Astrocyte (in vitro differentiated cells and primary cell): ENCODE measurements at regions not wholly inside any gene's neighbourhood (a gene's known extent, or its start where the extent isn't known, plus 50 kb on each side); places are given as distances from the start of the nearest gene placed in this dataset.
"Not testable (repeated sequence)": the region's sequence is repeated elsewhere in the genome, so short reads cannot be mapped to it uniquely, and the experiment has no call there.

ENCODE experiments used
- DNase-seq: peaks from one replicate; pipeline ENCODE4 v3.0.0-alpha.2; 2010; ENCODE audit warnings: low read depth
- FAIRE-seq: peaks from 2 replicates; lab custom pipeline; 2011; peaks lifted over from hg19 to GRCh38; lab: Jason Lieb, UNC
- H2AFZ ChIP-seq: 2 replicates; pipeline ENCODE4 v1.6.0; 2012; ENCODE audit warnings: low read depth, low read length, inconsistent platforms
- H3K27ac ChIP-seq: 2 replicates; pipeline ENCODE4 v1.5.1; 2011; ENCODE audit warnings: low read depth, low read length, inconsistent platforms
- H3K27me3 ChIP-seq: 2 replicates; pipeline ENCODE4 v1.6.0; 2011; ENCODE audit warnings: low read length, inconsistent platforms; ENCODE audit not compliant: insufficient read depth
- H3K36me3 ChIP-seq: 2 replicates; pipeline ENCODE4 v1.5.1; 2011; ENCODE audit warnings: low read length, inconsistent platforms; ENCODE audit not compliant: insufficient read depth
- H3K4me1 ChIP-seq: 2 replicates; pipeline ENCODE4 v1.5.1; 2011; ENCODE audit warnings: low read length, inconsistent platforms; ENCODE audit not compliant: insufficient read depth
- H3K4me2 ChIP-seq: 2 replicates; pipeline ENCODE4 v1.6.0; 2012; ENCODE audit warnings: low read length, inconsistent platforms
- H3K4me3 ChIP-seq: 2 replicates; pipeline ENCODE4 v1.5.1; 2011; ENCODE audit warnings: low read depth, mild to moderate bottlenecking, low read length, inconsistent platforms; ENCODE audit not compliant: insufficient read depth
- H3K79me2 ChIP-seq: 2 replicates; pipeline ENCODE4 v1.6.0; 2012; ENCODE audit warnings: mild to moderate bottlenecking, low read length, inconsistent platforms; ENCODE audit not compliant: insufficient read depth
- H3K9ac ChIP-seq: 2 replicates; pipeline ENCODE4 v1.6.0; 2012; ENCODE audit warnings: mild to moderate bottlenecking, low read length, inconsistent platforms
- H3K9me3 ChIP-seq: 2 replicates; pipeline ENCODE4 v1.5.1; 2012; ENCODE audit warnings: low read depth, mild to moderate bottlenecking, low read length, inconsistent platforms; ENCODE audit not compliant: insufficient read depth
- H4K20me1 ChIP-seq: 2 replicates; pipeline ENCODE4 v1.6.0; 2012; ENCODE audit warnings: low read length, inconsistent platforms; ENCODE audit not compliant: insufficient read depth
- H3K27ac Mint-ChIP-seq: one replicate; pipeline ENCODE4 v1.8.0; 2021; ENCODE audit warnings: mild to moderate bottlenecking, mixed read lengths; ENCODE audit not compliant: unreplicated experiment
- H3K27me3 Mint-ChIP-seq: one replicate; pipeline ENCODE4 v1.8.0; 2021; ENCODE audit warnings: low read depth, mixed read lengths; ENCODE audit not compliant: unreplicated experiment
- H3K36me3 Mint-ChIP-seq: one replicate; pipeline ENCODE4 v1.8.0; 2021; ENCODE audit warnings: low read depth, mixed read lengths; ENCODE audit not compliant: unreplicated experiment
- H3K4me1 Mint-ChIP-seq: one replicate; pipeline ENCODE4 v1.8.0; 2021; ENCODE audit warnings: low read depth, mixed read lengths; ENCODE audit not compliant: unreplicated experiment
- H3K4me3 Mint-ChIP-seq: one replicate; pipeline ENCODE4 v1.8.0; 2021; ENCODE audit warnings: mild to moderate bottlenecking, moderate library complexity, mixed read lengths; ENCODE audit not compliant: unreplicated experiment
- H3K9me3 Mint-ChIP-seq: one replicate; pipeline ENCODE4 v1.8.0; 2021; ENCODE audit warnings: mild to moderate bottlenecking, mixed read lengths; ENCODE audit not compliant: unreplicated experiment
- EZH2 ChIP-seq: IDR thresholded peaks from 2 replicates; pipeline ENCODE4 v1.6.1; 2012; ENCODE audit warnings: mild to moderate bottlenecking, low read length, inconsistent platforms; ENCODE audit not compliant: insufficient read depth
- TF ChIP-seq, protein P1 (sequence below): IDR thresholded peaks from 2 replicates; pipeline ENCODE4 v1.5.1; 2011; ENCODE audit warnings: low read depth, mild to moderate bottlenecking, inconsistent platforms, low read length, moderate library complexity; ENCODE audit not compliant: insufficient read depth

DNA sequence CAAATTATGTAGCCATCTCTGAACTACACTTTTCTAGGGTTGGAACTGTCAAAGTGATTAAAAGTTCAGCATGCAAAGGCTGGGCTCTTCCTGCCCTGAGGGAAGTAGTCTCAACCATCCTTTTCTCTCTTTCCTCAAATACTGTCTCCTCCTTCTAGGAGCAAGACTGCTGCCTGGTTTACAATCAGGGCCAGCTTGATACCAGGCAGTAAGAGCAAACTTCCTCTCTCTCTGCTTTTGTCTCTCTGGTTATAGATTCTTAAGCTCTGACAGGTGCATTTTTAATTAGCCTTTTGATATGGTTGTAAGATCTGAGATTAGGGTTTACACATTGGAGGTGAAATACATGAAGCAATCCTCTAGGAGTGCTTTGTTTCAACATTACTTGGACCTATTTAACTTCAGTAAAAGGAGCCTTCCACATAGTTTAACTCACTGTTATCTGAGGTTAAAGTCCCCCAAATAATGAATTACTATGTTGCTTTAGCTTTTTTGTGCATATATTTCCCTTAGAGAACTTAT, 436.1 kb downstream of the SPATA31D1 start:
- Histone ChIP-seq H3K36me3 (no peaks in the 10 kb centered on the region), H3K79me2 (no peaks in the 10 kb centered on the region), H3K9ac (no peak overlapping the region), H3K9me3 (no peaks in the 10 kb centered on the region), H4K20me1 (no peaks in the 10 kb centered on the region), H3K27ac (no peak overlapping the region), H2AFZ (no peak overlapping the region), H3K4me1 (no peaks in the 10 kb centered on the region), H3K4me2 (no peak overlapping the region), H3K27me3 (no peaks in the 10 kb centered on the region), H3K4me3 (no peak overlapping the region)
- H3K9me3 Mint-ChIP-seq: no peaks in the 10 kb centered on the region
- H3K36me3 Mint-ChIP-seq: no peaks in the 10 kb centered on the region
- FAIRE-seq (no peak), DNase-seq (no peak)
- no peak overlapping the region for H3K27ac Mint-ChIP-seq
- no peak for TF ChIP-seq EZH2
- TF ChIP-seq, protein P1, sequence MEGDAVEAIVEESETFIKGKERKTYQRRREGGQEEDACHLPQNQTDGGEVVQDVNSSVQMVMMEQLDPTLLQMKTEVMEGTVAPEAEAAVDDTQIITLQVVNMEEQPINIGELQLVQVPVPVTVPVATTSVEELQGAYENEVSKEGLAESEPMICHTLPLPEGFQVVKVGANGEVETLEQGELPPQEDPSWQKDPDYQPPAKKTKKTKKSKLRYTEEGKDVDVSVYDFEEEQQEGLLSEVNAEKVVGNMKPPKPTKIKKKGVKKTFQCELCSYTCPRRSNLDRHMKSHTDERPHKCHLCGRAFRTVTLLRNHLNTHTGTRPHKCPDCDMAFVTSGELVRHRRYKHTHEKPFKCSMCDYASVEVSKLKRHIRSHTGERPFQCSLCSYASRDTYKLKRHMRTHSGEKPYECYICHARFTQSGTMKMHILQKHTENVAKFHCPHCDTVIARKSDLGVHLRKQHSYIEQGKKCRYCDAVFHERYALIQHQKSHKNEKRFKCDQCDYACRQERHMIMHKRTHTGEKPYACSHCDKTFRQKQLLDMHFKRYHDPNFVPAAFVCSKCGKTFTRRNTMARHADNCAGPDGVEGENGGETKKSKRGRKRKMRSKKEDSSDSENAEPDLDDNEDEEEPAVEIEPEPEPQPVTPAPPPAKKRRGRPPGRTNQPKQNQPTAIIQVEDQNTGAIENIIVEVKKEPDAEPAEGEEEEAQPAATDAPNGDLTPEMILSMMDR: no peak
- H3K4me1 Mint-ChIP-seq: no peaks in the 10 kb centered on the region
- H3K27me3 Mint-ChIP-seq: peaks cover 3% of the 10 kb centered on the region
- H3K4me3 Mint-ChIP-seq: no peak overlapping the region

DNA sequence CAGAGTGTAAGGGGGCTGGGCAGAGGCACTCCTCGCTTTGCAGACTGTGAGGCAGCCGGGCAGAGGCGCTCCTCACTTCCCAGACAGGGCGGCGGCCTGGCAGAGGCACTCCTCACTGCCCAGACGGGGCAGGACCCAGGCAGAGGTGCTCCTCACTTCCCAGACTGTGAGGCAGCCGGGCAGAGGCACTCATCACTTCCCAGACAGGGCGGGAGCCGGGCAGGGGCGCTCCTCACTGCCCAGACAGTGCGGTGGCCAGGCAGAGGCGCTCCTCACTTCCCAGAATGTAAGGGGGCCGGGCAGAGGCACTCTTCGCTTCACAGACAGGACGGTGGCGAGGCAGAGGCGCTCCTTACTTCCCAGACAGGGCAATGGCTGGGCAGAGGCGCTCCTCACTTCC, 442.5 kb downstream of the SPATA31D1 start:
- Mint-ChIP-seq H3K4me1 (no peaks in the 10 kb centered on the region), H3K27me3 (no peaks in the 10 kb centered on the region), H3K4me3 (no peak overlapping the region), H3K36me3 (no peaks in the 10 kb centered on the region), H3K27ac (no peak overlapping the region), H3K9me3 (peaks cover 9% of the 10 kb centered on the region)
- Histone ChIP-seq H3K4me3 (no peak overlapping the region), H3K27me3 (no peaks in the 10 kb centered on the region), H3K27ac (no peak overlapping the region), H3K9ac (no peak overlapping the region), H2AFZ (no peak overlapping the region), H4K20me1 (no peaks in the 10 kb centered on the region), H3K36me3 (no peaks in the 10 kb centered on the region), H3K4me2 (no peak overlapping the region), H3K79me2 (no peaks in the 10 kb centered on the region), H3K9me3 (no peaks in the 10 kb centered on the region), H3K4me1 (no peaks in the 10 kb centered on the region)
- FAIRE-seq (no peak), DNase-seq (no peak)
- TF ChIP-seq EZH2: no peak
- TF ChIP-seq, protein P1: no peak

DNA sequence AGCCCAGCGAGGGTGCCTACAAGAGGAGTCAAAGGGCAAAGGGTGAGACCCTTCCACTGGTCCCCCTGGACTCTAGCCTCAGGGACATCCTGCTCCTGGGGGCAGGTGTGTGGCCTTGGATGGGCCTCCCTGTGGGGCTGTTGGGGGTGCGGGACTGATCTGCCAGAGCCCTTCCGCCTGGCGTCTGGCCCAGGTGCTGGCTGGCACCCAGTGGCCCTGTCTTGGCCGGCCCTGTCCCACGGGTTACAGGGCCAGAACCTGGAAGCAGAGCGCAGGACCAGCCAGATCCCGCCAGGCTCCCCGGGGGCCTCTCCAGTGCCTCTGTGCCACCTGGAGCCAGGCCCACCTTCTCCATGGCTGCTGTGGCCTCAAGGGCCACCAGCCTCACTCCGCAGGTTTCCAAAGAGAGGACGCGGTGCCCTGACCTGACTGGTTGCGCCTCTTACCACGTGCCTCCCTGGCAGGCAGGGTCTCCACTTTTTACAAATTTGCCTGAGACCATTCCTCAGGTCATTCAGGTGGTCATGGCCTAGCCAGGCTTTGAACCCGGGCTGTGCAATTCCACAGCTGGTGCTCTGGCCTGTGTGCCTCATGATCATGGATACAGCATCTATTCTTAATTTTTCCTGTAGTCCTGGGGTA, 444.8 kb downstream of the SPATA31D1 start:
- peaks cover 12% of the 10 kb centered on the region for H3K9me3 Mint-ChIP-seq

More for the DNA sequence above, 444.8 kb downstream of the SPATA31D1 start:
- not testable (repeated sequence) for H3K4me3 ChIP-seq, FAIRE-seq, H3K27ac Mint-ChIP-seq, H3K9me3 ChIP-seq, H3K4me3 Mint-ChIP-seq, H3K27ac ChIP-seq, H3K9ac ChIP-seq, H3K27me3 ChIP-seq, H3K4me2 ChIP-seq, H3K4me1 ChIP-seq, DNase-seq, H3K27me3 Mint-ChIP-seq, H4K20me1 ChIP-seq, H3K79me2 ChIP-seq, H3K4me1 Mint-ChIP-seq, H3K36me3 ChIP-seq, H3K36me3 Mint-ChIP-seq, H2AFZ ChIP-seq
